RWPE1 (cell line): ENCODE measurements at regions not wholly inside any gene's neighbourhood (a gene's known extent, or its start where the extent isn't known, plus 50 kb on each side); places are given as distances from the start of the nearest gene placed in this dataset.

ENCODE experiments used
- CTCF ChIA-PET: fragments of 350-600 bp; sonication (Branson Sonifier 250); formaldehyde crosslinking; extraction: SDS; loops from one replicate; lab custom pipeline; 2021; lab: Yijun Ruan, JAX
- POLR2A ChIA-PET: fragments of 400-600 bp; formaldehyde crosslinking; extraction: SDS; loops from one replicate; lab custom pipeline; 2020; ENCODE audit warnings: antibody characterized with exemption; ENCODE audit not compliant: low non-redundant PET; lab: Yijun Ruan, JAX
- DNase-seq: peaks from one replicate; pipeline ENCODE4 v3.0.0; 2012; ENCODE audit warnings: low spot score
- H3K27ac ChIP-seq: fragments of 450-650 bp; 2 replicates; pipeline ENCODE4 v1.5.1; 2017
- CTCF ChIP-seq: fragments of 450-650 bp; conservative IDR thresholded peaks from 2 replicates; pipeline ENCODE4 v1.5.1; 2017; ENCODE audit warnings: low read depth, mild to moderate bottlenecking

DNA sequence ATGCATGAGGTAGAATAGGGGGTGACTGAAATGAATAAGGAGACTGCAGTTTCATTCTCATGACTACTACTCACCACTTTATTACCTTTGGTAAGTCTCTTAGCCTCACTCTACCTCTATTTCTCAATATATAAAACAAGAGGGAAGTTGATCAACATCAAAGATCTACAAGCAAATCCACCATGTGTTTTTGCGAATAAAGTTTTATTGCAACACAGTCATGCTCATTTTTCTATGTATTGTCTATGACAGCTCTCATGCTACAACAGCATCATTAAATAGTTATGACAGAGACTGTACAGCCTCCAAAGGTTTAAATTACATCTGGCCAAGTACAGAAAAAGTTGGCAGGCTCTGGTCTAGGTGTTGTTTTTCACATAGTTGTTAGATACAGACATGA is 72.6 kb upstream of the CPEB2 start:
- no peak for DNase-seq
- no peak overlapping the region for H3K27ac ChIP-seq
- no peak for TF ChIP-seq CTCF
- CTCF ChIA-PET, result no interaction called here
- POLR2A ChIA-PET, result no interaction called here

GRCh38 chr4:14934704-14935390 is 67.4 kb upstream of the CPEB2 start:
- no peak overlapping the region for H3K27ac ChIP-seq
- no peak for DNase-seq
- ChIA-PET POLR2A (no interaction called here), CTCF (no interaction called here)
- TF ChIP-seq CTCF, result no peak

DNA sequence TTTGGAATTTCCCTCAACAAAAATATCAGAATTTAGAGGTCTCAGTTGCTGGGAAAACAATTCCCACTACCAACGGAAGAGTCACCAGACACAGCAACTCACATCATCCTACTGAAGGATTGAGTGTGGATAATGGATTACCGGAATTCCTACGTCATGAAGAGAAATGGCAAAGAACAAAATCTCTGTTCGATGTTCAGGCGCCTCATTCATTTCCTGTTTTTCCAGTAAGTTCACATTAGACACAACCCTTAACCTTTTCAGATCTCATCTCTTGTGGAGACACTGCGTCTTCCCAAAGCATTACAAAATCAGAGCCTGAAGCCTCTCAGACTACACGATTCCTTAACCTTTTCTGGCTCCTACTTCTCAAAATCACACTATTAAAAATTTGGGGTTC is 58.5 kb upstream of the CPEB2 start:
- no peak for DNase-seq
- no peak overlapping the region for H3K27ac ChIP-seq
- POLR2A ChIA-PET, result no interaction called here
- no peak for TF ChIP-seq CTCF
- CTCF ChIA-PET, result no interaction called here

GRCh38 chr4:14952352-14952751 is 49.9 kb upstream of the CPEB2 start:
- POLR2A ChIA-PET, result no interaction called here
- no peak for DNase-seq
- TF ChIP-seq CTCF, result no peak
- H3K27ac ChIP-seq, result no peak overlapping the region
- CTCF ChIA-PET, result no interaction called here
